Neural crest cell (in vitro differentiated cells): ENCODE measurements at regions not wholly inside any gene's neighbourhood (a gene's known extent, or its start where the extent isn't known, plus 50 kb on each side); places are given as distances from the start of the nearest gene placed in this dataset.
A peak's percentile ranks its signal among the peaks of the same experiment; 100 is the strongest.

Experiments used
- DNase-seq: peaks from one replicate; pipeline ENCODE4 v3.0.0; 2021; ENCODE audit warnings: low read depth, mixed read lengths, low spot score
- H3K27ac Mint-ChIP-seq: one replicate; pipeline ENCODE4 v1.8.0; 2021; ENCODE audit warnings: mild to moderate bottlenecking, mixed read lengths; ENCODE audit not compliant: unreplicated experiment
- H3K27me3 Mint-ChIP-seq: 2 replicates; pipeline ENCODE4 v1.8.0; 2021; ENCODE audit warnings: low read depth, mild to moderate bottlenecking, mixed read lengths
- H3K36me3 Mint-ChIP-seq: 2 replicates; pipeline ENCODE4 v1.8.0; 2021; ENCODE audit warnings: low read depth, mild to moderate bottlenecking, mixed read lengths
- H3K4me1 Mint-ChIP-seq: 2 replicates; pipeline ENCODE4 v1.8.0; 2021; ENCODE audit warnings: mixed read lengths
- H3K4me3 Mint-ChIP-seq: one replicate; pipeline ENCODE4 v1.8.0; 2021; ENCODE audit warnings: mild to moderate bottlenecking, mixed read lengths
- H3K9me3 Mint-ChIP-seq: 2 replicates; pipeline ENCODE4 v1.8.0; 2021; ENCODE audit warnings: mixed read lengths
- CTCF ChIP-seq: fragments of 200-600 bp; sonication (generic); conservative IDR thresholded peaks from 2 replicates; pipeline ENCODE4 v1.5.0; 2021; ENCODE audit warnings: antibody characterized with exemption, mild to moderate bottlenecking

GRCh38 chr10:125218967-125219366 lies 58.6 kb upstream of the CTBP2 start:
- peaks cover 16% of the 10 kb centered on the region for H3K4me1 Mint-ChIP-seq
- no peaks in the 10 kb centered on the region for H3K27me3 Mint-ChIP-seq
- H3K9me3 Mint-ChIP-seq: no peaks in the 10 kb centered on the region
- no peak overlapping the region for H3K27ac Mint-ChIP-seq
- no peak overlapping the region for H3K4me3 Mint-ChIP-seq
- no peak for TF ChIP-seq CTCF
- DNase-seq: no peak
- H3K36me3 Mint-ChIP-seq: no peaks in the 10 kb centered on the region

GRCh38 chr10:125217990-125218675 lies 57.8 kb upstream of the CTBP2 start:
- Mint-ChIP-seq H3K27ac (no peak overlapping the region), H3K4me1 (peaks cover 24% of the 10 kb centered on the region), H3K36me3 (no peaks in the 10 kb centered on the region), H3K27me3 (no peaks in the 10 kb centered on the region), H3K4me3 (no peak overlapping the region), H3K9me3 (no peaks in the 10 kb centered on the region)
- no peak for TF ChIP-seq CTCF
- no peak for DNase-seq

- Mint-ChIP-seq H3K36me3 (no peaks in the 10 kb centered on the region), H3K4me3 (no peak overlapping the region), H3K27ac (no peak overlapping the region), H3K27me3 (no peaks in the 10 kb centered on the region), H3K9me3 (no peaks in the 10 kb centered on the region), H3K4me1 (peaks cover 30% of the 10 kb centered on the region)
- DNase-seq: no peak
- TF ChIP-seq CTCF: no peak
Measured at GRCh38 chr10:125216861-125217260, 56.5 kb upstream of the CTBP2 start.

- H3K27me3 Mint-ChIP-seq: no peaks in the 10 kb centered on the region
- H3K9me3 Mint-ChIP-seq: no peaks in the 10 kb centered on the region
- TF ChIP-seq CTCF: no peak
- DNase-seq: no peak
- H3K4me3 Mint-ChIP-seq: no peak overlapping the region
- no peaks in the 10 kb centered on the region for H3K36me3 Mint-ChIP-seq
- H3K27ac Mint-ChIP-seq: peak overlapping the region; percentile 78
- peaks cover 30% of the 10 kb centered on the region for H3K4me1 Mint-ChIP-seq
Measured at GRCh38 chr10:125216309-125216708, 55.9 kb upstream of the CTBP2 start.

GRCh38 chr10:125214283-125214570 lies 53.9 kb upstream of the CTBP2 start:
- H3K36me3 Mint-ChIP-seq: no peaks in the 10 kb centered on the region
- peaks cover 35% of the 10 kb centered on the region for H3K4me1 Mint-ChIP-seq
- no peak for DNase-seq
- no peak for TF ChIP-seq CTCF
- no peaks in the 10 kb centered on the region for H3K9me3 Mint-ChIP-seq
- H3K27me3 Mint-ChIP-seq: no peaks in the 10 kb centered on the region
- no peak overlapping the region for H3K4me3 Mint-ChIP-seq
- peak overlapping the region; percentile 24 for H3K27ac Mint-ChIP-seq
